ENCODE measurements at regions not wholly inside any gene's neighbourhood (a gene's known extent, or its start where the extent isn't known, plus 50 kb on each side); places are given as distances from the start of the nearest gene placed in this dataset.

DNA sequence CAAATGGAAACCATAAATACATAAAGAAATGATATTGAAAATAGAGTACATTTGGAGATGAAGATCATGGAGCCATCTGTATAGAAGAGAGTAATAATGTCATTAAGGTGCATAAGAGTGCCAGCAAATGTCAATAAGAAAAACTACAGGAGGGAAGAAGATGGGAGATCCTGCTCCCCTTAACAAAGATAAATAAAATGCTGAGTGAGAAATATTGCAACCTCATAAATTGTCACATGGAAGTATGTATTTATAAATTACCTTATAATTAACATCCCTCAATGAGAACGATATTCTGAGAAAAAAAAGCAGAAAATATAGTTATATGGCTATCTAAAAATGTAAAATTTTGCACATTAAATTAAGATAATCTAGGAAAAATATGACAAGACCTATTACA, 155.2 kb upstream of the PRSS1 start:
- no peak for DNase-seq
- H3K9me3 ChIP-seq: no peaks in the 10 kb centered on the region
- TF ChIP-seq, protein P1, sequence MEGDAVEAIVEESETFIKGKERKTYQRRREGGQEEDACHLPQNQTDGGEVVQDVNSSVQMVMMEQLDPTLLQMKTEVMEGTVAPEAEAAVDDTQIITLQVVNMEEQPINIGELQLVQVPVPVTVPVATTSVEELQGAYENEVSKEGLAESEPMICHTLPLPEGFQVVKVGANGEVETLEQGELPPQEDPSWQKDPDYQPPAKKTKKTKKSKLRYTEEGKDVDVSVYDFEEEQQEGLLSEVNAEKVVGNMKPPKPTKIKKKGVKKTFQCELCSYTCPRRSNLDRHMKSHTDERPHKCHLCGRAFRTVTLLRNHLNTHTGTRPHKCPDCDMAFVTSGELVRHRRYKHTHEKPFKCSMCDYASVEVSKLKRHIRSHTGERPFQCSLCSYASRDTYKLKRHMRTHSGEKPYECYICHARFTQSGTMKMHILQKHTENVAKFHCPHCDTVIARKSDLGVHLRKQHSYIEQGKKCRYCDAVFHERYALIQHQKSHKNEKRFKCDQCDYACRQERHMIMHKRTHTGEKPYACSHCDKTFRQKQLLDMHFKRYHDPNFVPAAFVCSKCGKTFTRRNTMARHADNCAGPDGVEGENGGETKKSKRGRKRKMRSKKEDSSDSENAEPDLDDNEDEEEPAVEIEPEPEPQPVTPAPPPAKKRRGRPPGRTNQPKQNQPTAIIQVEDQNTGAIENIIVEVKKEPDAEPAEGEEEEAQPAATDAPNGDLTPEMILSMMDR (IDR thresholded peaks at IDR 0.05): no peak
- H3K27ac ChIP-seq: no peak overlapping the region
- no peaks in the 10 kb centered on the region for H3K27me3 ChIP-seq
- H3K4me3 ChIP-seq: no peak overlapping the region
- no peak overlapping the region for H3K9ac ChIP-seq (ENCODE audit: low read depth in 2 of 2, low read length in 2 of 2)
- no peaks in the 10 kb centered on the region for H3K4me1 ChIP-seq
- intact Hi-C loops (cut with DNase I): no loop called here
- H3K36me3 ChIP-seq: no peaks in the 10 kb centered on the region

DNA sequence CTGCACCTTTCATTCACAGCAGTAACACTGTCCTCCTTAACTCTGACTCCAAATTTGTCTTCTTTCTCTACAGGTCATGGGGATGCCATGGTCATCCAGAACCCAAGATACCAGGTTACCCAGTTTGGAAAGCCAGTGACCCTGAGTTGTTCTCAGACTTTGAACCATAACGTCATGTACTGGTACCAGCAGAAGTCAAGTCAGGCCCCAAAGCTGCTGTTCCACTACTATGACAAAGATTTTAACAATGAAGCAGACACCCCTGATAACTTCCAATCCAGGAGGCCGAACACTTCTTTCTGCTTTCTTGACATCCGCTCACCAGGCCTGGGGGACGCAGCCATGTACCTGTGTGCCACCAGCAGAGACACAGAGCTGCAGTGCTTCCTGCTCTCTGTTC, 156.2 kb upstream of the PRSS1 start:
- no peaks in the 10 kb centered on the region for H3K27me3 ChIP-seq
- intact Hi-C loops (cut with DNase I): no loop called here
- H3K4me1 ChIP-seq: no peaks in the 10 kb centered on the region
- H3K36me3 ChIP-seq: no peaks in the 10 kb centered on the region
- H3K9ac ChIP-seq (ENCODE audit: low read depth in 2 of 2, low read length in 2 of 2): no peak overlapping the region
- TF ChIP-seq, protein P1 (IDR thresholded peaks at IDR 0.05): no peak
- H3K9me3 ChIP-seq: no peaks in the 10 kb centered on the region
- H3K4me3 ChIP-seq: no peak overlapping the region
- no peak overlapping the region for H3K27ac ChIP-seq
- DNase-seq: no peak

DNA sequence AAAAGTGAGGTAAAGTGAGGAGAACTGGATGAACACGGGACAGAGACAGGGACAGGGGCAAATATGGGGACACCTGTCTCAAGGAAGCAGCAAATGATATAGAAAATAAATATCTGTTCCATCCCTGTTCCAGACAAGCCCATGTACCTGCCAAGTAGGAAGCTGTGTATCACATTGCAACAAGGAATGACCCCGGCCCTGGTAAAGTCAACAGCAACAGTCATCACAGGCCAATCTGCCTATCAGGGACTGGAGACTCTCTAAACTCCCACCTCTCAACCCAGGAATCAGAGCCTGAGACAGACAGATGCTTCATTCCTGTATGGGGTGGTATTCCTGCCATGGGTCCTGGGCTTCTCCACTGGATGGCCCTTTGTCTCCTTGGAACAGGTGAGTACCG, 156.6 kb upstream of the PRSS1 start:
- Histone ChIP-seq H3K9me3 (no peaks in the 10 kb centered on the region), H3K4me1 (no peaks in the 10 kb centered on the region), H3K27ac (no peak overlapping the region), H3K27me3 (no peaks in the 10 kb centered on the region), H3K36me3 (no peaks in the 10 kb centered on the region), H3K9ac (ENCODE audit: low read depth in 2 of 2, low read length in 2 of 2) (no peak overlapping the region), H3K4me3 (no peak overlapping the region)
- no peak for DNase-seq
- TF ChIP-seq, protein P1 (IDR thresholded peaks at IDR 0.05): no peak
- intact Hi-C loops (cut with DNase I): no loop called here

DNA sequence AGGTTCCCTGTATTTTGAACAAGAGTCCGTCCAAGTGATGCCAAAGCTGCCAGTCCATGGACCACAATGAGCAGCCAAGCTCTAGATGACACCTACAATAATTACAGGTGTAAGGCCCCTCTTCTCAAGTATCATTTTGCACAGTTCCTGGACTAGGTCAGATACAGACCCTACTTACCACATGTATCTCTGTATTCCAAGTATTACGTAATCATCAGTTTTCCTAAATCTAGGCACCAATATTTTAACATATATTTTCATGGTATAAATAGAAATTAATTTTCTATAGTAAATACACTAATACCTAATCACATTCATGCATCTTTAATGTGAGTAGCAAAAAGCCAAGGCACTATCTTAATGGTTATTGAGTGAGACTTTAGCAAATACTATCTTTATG, 157.0 kb upstream of the PRSS1 start:
- Histone ChIP-seq H3K9ac (ENCODE audit: low read depth in 2 of 2, low read length in 2 of 2) (no peak overlapping the region), H3K27ac (no peak overlapping the region), H3K9me3 (no peaks in the 10 kb centered on the region), H3K27me3 (no peaks in the 10 kb centered on the region), H3K36me3 (no peaks in the 10 kb centered on the region), H3K4me3 (no peak overlapping the region), H3K4me1 (no peaks in the 10 kb centered on the region)
- TF ChIP-seq, protein P1 (IDR thresholded peaks at IDR 0.05): no peak
- intact Hi-C loops (cut with DNase I): no loop called here
- DNase-seq: no peak

DNA sequence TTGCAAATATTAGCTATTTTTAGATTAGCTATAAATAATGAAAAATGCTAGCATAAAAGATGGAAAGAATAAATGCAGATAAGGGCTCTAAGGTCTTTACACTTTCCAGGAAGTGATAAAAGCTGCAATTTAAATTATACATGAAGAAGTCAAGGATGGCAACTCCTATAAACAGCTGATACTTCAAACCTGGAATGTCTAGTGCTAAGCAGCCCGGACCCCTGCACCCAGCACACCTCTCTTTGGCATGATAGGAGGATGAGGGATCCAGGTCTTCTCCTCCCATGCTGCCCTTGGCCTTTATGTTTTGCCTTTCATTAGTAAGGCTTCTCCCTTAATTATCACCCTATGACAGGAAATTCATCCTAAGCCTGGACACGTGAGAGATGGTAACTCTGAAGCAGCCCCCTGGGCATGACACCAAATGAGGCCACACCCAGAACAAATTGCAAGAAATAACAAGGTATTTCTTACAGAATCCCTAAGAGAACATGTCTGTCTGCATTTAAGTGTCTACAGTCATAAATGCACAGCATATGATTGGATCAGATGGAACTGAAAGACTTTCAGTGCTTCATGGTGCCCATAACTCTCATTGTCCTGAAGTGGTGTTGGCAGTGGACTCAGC, 158.3 kb upstream of the PRSS1 start:
- TF ChIP-seq, protein P1 (IDR thresholded peaks at IDR 0.05): no peak
- no peak overlapping the region for H3K27ac ChIP-seq
- no peak overlapping the region for H3K4me3 ChIP-seq
- H3K4me1 ChIP-seq: no peaks in the 10 kb centered on the region
- no peak for DNase-seq
- H3K36me3 ChIP-seq: no peaks in the 10 kb centered on the region
- intact Hi-C loops (cut with DNase I): no loop called here
- H3K9me3 ChIP-seq: no peaks in the 10 kb centered on the region
- no peaks in the 10 kb centered on the region for H3K27me3 ChIP-seq
- no peak overlapping the region for H3K9ac ChIP-seq (ENCODE audit: low read depth in 2 of 2, low read length in 2 of 2)
